HG03097 (cell line): ENCODE measurements at regions not wholly inside any gene's neighbourhood (a gene's known extent, or its start where the extent isn't known, plus 50 kb on each side); places are given as distances from the start of the nearest gene placed in this dataset.

Source experiments
- ATAC-seq: cut with Tn5 transposase; IDR thresholded peaks from one replicate; pipeline ENCODE4 v1.9.1; 2021; ENCODE audit not compliant: unreplicated experiment, low FRiP score

DNA sequence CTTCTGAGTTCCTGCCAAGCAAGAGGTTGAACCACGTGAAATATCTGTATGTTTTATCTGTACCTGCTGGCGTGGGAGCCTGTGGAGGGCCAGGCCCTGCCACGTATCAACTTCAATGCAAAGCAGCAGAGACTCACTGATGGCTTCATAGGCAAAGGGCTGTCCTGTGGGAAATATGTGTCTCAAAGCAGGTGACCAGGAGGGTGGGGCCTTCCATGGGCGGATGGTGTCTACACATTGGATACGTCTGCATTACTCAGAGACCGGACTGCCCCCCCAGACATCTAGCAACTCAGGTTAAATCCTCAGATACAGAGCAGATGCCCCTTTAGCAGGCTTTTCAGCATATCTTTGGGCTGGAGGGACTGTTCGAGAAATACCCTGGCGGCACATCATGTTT, 210.8 kb upstream of the C1orf174 start:
- ATAC-seq = no peak

DNA sequence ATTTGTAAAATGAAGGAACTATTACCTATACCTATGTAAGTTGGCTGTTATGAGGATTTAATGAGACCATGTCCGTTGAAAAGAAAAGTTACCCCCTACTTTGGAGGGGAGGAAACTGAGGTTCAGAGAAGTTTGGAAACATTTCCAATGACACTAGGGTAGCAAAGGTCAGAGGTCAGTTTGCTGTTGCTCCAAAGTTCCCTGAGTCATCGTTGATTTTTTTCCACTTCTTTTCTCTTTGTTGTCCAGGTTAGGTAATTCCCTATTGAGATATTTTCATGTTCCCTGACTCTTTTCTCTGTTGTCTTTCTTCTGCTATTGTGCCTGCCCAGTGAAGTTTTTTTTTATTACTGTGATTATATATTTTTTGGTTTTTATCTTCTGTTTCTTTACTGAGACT, 213.8 kb upstream of the C1orf174 start:
- ATAC-seq = no peak

DNA sequence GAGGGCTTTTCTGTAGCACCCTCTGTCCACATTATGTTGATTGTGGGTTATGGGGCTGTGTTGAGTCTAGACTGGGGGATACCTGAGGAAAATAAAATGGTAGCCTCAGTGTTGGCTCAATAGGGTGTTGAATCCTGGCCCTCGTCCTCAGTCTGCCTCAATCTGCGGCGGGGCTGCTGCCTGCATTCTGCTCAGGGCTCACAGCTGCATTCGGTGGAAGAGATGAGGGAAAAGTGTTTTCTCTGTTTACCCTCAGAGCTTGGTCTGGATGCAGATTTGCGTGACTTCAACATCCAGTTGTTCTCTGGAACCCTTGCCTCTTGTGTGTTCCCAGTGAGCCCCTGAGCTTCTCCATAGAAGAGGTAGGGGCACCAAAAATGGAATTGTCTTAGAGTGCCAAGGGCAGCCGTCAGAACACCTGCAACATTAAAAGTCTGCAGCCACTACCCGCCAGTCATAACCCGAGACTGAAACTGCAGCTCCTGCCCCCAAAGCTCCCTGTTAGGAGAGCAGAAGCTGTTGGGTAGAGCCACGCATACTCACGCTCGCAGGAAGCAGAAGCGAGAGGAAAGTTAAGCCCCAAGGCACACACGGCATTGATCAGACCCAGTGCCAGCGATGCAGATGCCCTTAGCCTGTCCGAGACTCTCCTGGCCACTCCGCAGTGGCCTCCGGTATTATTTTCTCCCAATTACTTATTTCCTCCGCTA, 215.3 kb upstream of the C1orf174 start:
- no peak for ATAC-seq

DNA sequence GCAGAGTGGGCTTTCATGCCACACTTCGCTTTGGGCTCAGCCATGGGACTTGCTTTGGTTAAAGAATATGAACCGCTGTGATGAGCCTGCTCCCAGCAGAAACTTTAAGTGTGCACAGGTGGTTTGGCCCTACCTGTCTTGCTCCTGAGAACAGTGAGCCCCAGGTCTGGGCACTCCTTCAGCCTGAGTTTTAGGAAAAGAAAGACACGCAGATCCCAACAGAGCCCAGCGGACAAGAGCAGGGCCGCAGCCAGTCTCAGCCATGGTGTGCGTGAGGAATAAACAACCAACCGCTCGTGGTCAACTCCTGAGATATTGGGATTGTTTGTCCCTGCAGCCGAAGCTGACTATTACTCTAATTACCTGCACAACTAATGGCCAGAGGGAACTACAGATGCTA, 217.1 kb upstream of the C1orf174 start:
- no peak for ATAC-seq

DNA sequence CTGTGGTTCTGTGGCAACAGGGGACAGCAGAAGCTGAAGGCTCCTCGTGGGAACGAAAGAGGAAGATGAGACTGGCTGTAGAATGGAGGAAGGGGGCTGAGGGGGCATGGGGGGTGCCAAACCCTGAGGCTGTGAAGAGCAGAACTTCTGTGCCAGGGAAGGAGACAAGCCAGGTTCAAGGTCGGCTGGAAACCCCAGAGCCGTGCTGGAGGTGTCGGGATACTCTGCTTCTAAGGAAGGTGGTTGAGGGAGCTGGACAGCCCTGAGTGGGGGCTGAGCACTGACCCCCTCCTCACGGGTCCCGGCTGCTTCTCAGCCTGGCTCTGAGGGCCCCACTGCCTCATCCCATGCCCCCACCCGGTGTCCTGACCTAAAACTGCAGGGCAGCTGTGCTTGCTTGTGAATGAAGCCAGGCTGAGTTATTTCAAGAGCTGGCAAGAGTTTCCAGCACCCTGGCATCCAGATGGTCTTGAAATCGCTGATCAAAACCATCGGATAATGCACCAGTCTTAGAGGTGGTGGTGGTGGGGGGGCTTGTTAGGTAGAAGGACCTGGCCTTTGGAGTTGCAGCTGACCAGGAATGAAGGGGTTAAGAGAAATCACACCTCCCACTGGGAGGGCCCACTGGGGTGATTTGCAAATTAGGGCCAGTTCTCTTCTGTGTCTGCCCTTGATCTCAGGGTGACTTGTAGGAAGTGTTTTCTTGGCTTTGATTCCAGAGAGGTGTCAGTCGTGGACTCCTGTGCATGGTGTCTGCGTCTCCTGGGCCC, 218.9 kb upstream of the C1orf174 start:
- no peak for ATAC-seq

DNA sequence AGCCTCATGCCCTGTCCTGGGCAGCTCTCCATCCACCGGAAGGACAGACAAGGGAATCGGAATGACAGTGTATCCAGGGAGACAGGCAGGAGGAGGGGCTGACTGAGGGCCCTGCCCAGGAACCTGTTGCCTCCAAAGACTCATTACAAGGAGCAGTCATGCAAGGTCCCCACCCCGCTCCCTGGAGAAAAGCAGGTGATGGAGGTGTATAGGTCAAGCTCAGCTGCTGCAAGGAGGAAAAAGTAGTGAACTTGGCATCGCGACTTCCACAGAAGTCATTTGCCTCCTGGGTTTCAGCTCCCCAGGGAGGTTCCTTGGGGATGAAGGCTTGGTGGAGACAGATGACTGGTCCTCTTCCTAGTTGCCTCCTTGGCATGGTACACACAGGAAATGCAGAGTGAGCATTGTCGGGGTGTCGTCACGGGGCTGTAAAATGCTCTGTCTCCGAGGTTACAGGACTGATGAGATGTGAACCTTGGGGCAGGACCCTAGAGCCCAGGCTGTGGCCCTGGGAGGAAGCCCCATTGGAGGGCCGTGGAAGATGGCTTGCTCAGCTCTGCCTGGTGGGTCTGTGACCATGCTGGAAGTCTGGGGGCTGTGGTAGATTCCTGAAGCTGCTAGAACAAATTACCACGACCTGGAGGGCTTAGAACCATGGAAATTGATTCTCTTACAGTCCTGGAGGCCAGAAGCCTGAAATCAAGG, 219.6 kb upstream of the C1orf174 start:
- no peak for ATAC-seq

DNA sequence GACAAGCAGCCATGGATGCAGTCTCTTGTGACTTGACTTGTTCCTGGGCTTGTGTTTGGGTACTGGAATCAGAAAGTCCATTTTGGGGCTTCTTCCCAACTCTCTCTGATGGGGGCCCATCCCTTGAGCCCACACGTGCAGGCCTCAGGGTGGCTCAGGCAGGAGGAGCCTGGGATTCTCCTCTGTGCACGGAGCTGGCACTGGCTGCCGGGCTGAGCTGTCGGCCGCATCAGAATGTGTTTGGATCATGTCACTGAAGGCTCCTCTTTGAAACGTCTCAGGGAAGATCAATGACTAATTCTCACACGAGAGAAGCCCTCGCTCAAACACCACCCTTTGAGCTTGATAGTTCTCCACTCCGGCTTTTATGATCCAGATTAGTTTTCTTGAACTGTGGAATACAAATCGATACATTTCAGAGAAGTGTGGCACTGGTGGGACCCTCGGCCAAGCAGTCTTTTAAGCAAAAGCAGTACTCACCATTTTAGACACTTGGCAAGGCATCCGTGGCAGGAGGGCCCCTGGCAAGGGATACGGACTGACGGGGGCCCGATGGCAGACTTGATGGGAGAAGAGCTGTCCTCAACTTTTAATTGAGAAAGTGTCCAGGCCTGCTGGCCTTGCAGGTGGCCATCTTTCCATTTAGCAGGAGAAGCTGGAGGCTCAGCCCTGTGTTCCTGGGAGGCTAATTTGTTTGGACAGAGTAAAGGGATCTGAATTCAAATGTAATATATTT, 220.7 kb upstream of the C1orf174 start:
- no peak for ATAC-seq

DNA sequence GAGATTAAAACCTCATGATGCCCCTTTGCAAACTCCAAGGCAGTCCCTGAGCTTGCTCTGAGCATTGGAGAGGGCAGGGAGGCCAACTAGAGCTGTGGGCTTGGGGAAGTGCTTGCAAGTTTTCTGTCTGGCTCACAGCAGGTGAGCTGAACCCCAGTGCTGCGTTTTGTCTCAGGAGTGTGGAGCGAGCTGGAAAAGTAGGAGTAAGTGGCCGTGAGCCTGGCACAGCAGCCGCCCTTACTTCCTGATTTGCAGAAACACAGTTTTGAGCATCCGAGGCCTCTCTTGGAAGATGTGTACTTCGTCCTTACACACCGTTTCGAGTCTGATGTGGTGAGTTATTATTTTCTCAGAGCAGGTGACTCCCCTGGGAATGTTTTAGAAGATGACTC, 221.2 kb upstream of the C1orf174 start:
- no peak for ATAC-seq

DNA sequence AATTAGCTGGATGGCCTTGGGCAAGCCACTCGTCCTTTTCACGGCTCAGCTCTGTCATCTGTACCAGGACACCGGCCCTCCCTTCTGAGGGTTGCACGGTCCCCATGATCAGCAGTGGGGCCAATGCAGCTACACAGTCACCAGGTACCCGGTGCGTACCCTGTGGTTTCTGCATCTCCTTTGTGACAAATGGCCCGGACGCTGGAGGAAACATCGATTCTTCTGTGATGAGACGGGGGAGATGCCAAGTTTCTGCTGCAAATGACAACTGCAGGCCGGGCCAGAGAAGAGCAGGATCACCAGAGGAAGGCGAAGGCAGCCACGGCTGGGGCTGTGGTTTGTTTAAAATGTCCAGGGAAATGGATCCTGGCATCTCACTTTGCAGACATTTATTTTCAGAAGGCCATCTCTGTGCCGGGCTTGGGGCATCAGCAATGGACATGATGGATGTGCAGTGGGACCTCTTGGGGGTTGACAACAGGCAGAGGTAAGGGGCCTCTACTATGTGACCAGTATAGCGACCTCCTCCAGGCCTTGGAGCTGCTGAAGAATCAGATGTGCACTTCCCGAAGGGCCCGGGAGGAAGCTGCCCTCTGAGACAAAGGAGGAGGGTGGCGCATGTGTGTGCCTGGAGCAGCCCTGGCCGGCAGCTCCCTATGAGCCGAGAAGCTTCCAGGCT, 221.9 kb upstream of the C1orf174 start:
- ATAC-seq = no peak

DNA sequence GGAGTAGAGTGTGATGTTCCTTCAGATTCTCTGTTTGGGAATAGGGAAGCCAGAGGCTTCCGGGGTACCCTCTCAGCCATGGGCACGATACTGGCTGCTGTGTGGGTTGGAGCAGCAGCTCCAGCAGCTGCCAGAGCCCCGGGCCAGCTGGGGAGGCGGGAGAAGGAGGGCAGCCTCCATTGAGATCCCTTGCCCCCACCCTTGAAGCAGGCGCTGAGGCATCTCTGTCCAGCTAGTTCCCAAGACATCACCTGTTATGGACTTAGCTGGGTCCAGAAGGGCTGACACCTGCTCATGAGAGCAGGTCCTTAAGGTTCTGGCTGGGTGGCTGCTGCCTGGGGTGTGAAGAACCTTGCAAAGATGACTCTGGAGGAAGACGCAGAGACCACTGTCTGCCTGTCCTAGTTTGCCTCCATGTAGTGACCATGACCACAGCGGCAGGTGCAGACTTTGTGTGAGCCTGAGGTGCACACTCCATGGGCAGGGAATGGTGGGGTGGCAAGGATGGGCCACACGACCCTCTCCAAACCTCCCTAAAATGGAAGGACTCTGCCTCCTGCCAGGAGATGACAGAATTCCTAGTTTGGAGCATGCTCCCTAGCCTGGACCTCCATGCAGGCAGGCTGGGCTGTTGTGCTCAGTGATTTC, 222.6 kb upstream of the C1orf174 start:
- ATAC-seq = no peak

DNA sequence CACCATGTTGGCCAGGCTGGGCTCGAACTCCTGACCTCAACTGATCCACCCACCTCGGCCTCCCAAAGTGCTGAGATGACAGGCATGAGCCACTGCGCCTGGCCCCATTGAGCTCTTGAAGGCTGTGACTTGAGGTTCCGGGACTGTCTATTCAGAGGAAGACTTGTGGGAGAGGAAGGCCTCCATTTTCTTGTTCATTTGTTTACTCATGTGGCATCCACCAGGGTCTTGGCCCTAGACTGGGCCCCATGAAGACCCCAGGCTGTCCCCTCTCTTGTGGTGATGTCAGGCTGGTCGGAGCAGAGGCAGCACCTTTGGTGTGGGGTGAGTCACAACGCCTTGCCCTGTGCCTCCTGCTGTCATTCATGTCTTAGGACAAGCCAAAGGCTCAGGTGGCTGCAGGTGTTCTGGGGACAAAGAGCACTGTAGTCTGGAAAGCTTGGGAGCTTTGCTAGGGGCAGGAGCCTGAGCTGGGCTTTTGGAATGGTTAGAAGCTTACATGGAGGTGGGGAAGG, 224.6 kb upstream of the C1orf174 start:
- ATAC-seq = no peak

DNA sequence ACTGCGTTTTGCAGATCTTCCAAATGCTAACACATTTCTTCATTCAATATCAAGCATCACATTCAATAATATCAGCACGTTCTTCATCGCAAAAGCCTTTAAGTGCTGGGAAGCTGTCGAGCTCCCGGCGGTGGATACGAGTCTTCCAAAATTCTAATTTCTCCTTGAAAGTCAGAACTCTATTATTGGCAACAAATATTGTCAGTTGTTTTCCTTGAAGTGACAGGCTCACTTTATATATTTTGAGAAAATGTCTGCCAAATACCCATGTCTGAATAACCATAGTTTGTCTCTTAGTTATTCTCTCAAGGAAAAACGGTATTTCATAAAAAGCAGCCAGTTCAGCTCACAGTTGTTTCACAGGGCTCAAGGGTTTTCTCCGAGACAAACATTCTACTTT, 226.2 kb upstream of the C1orf174 start:
- no peak for ATAC-seq

DNA sequence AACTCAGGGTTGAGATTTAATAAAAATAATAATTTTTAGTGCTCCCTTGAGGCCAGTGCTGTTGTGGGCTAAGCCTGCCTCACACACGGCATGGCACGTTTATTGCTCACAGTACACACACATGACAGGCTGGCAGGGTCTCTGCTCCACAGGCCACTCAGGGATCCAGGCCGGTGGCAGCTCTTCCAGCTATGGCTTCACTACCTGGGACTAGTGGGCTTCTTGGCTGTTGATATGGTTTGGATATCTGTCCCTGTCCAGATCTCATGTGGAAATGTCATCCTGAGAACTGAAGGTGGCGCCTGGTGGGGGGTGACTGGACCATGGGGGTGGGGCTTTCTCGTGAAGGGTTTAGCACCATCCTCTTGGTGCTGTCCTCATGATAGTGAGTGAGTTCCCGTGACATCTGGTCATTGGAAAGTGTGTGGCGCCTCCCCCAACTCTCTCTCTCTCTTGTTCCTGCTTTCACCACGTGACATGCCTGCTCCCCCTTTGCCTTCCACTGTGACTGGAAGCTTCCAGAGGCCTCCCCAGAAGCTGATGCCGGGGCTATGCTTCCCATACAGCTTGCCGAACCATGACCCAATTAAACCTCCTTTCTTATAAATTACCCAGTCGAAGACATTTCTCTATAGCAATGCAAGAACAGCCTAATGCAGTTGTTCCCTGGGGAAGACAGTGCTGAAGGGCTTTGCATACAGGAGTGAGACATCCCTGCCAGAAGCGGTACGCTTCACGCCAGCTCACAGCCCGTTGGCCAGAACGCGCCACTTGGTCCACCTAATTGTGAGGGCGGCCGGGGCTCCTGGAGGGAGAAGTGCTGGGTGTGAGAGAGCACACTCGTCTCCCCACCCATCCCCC, 226.9 kb upstream of the C1orf174 start:
- ATAC-seq = no peak

DNA sequence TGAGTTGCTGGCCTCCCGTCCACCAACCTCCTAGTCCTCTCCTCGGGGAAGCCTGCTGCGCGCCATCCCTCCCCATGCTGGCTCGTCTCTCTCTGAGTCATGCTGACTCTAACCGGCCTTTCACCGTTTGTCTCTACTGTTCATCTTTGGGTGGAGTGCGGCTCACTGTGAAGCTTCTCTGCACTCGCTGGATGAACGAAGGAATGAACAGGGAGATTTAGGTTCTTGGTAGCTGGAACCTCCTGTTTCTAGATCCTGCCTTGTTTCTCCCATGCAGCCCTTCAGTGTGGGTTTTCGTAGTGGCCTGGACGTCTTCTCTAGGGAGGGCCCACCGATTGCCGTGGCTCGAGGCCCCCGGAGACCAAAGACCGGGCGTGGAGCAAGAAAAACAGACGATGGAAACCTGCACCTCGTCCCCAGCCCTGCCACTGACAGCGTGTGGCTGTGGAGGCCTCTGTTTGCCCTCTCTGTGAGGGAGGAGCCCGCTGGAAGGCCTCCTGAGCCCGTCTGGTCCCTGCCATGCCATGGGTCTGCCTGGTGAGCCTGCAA, 227.6 kb upstream of the C1orf174 start:
- ATAC-seq = no peak

DNA sequence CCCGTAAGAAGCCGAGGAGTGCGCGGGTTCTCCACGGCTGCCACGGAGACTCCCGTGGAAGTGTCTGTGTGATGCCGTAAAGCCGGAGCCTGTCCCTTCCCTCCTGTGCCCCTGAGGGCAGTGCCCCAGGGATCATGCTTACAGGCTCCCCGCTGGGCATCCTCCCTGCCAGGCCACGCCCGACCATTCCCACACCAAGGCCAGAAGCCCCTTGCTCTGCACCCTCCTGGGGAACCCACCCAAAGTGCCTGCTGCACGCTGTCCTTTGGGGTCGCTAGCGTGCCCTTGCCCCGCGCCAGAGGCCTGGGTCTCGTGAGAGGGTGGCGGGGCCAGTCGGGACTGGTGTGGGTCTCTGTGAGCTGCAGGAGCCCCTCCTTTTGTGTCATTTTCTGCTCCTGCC, 228.5 kb upstream of the C1orf174 start:
- no peak for ATAC-seq

DNA sequence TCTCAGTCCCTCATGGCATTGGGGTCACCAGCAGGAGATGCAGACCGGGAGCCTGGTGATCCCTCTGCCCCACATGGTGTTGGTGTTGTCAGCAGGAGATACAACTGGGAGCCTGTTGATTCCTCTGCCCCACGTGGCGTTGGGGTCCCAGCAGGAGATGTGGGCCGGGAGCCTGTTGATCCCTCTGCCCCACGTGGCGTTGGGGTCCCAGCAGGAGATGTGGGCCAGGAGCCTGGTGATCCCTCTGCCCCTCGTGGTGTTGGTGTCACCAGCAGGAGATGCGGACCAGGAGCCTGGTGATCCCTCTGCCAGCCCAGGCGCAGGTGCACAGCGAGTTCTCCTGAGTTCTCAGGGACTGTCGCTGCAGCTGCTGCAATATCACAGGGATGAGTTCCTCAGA, 229.6 kb upstream of the C1orf174 start:
- ATAC-seq = no peak

DNA sequence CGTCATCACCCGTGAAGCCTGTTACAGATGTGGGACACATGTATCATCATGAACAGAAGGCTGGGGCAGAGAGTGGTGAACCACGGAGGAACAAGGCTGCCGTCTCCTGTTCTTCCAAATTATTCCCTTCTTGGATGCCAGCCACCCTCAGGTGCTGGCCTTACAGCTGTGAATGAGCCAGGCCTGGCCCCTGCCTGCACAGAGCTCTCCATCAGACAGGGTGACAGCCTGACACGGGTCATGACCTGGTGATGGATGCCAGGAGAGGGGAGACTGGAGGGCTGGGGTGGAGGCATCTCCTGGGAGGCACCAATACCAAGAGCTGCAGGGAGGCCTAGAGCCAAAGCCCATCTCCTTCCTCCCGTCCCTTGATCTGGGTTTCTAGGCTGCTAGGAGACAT, 230.0 kb upstream of the C1orf174 start:
- no peak for ATAC-seq

DNA sequence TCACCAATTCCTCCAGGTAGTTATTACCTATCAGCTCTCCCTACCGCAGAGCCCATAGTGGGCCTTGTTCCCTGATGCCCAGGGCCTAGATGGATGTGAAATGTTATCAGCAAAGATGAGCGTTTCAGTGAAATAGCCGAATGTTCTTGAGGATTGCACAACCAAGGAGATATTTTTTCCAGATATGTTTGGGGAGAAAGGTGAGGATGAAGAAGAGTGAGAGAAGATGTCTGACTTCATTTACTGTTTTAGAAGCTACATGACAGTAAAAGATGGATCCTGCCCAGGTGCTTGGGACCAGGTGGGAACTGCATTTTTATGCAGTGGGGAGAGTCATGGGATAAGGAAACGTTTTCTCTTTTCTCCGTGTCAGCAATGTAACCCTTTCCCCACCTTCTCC, 231.7 kb upstream of the C1orf174 start:
- no peak for ATAC-seq
